ENCODE measurements at regions not wholly inside any gene's neighbourhood (a gene's known extent, or its start where the extent isn't known, plus 50 kb on each side); places are given as distances from the start of the nearest gene placed in this dataset.

GRCh38 chr11:112608509-112608908 is 347.8 kb upstream of the PLET1 start (continued):
- TF ChIP-seq CBFB (CRISPR knock-in tag; IDR thresholded peaks at IDR 0.05; ENCODE audit: low read depth) (no peak), CTCF (IDR thresholded peaks at IDR 0.05) (no peak), OVOL2 (CRISPR knock-in tag; IDR thresholded peaks at IDR 0.05; ENCODE audit: borderline replicate concordance) (no peak)

GRCh38 chr11:112610494-112610893 is 349.8 kb upstream of the PLET1 start:
- CTCF ChIA-PET, result no interaction called here
- Mint-ChIP-seq H3K4me3 (no peak overlapping the region), H3K27ac (no peak overlapping the region), H3K4me1 (peaks cover 26% of the 10 kb centered on the region), H3K9me3 (no peaks in the 10 kb centered on the region), H3K36me3 (no peaks in the 10 kb centered on the region), H3K27me3 (ENCODE audit: low read depth) (no peaks in the 10 kb centered on the region; the same call in 1 of the 2 replicates)
- TF ChIP-seq ZMAT4 (CRISPR knock-in tag; IDR thresholded peaks at IDR 0.05), result no peak
- no peak for TF ChIP-seq ZNF281 (CRISPR knock-in tag; IDR thresholded peaks at IDR 0.05)
- no peak for TF ChIP-seq NR2C2 (CRISPR knock-in tag; IDR thresholded peaks at IDR 0.05)
- TF ChIP-seq ZSCAN18 (CRISPR knock-in tag; IDR thresholded peaks at IDR 0.05), result no peak
- TF ChIP-seq ATF3 (CRISPR knock-in tag; conservative IDR thresholded peaks at IDR 0.05), result no peak
- no peak for TF ChIP-seq ZNF263 (CRISPR knock-in tag; IDR thresholded peaks at IDR 0.05; ENCODE audit: low read depth)
- no peak for TF ChIP-seq STAT6 (CRISPR knock-in tag; conservative IDR thresholded peaks at IDR 0.05; ENCODE audit: low read depth)
- no peak for TF ChIP-seq ZNF396 (CRISPR knock-in tag; IDR thresholded peaks at IDR 0.05; ENCODE audit: borderline replicate concordance)
- TF ChIP-seq MXD4 (CRISPR knock-in tag; IDR thresholded peaks at IDR 0.05; ENCODE audit: borderline replicate concordance), result no peak
- no peak for TF ChIP-seq EMX1 (CRISPR knock-in tag; IDR thresholded peaks at IDR 0.05)
- no peak for TF ChIP-seq ZBTB43 (CRISPR knock-in tag; IDR thresholded peaks at IDR 0.05)
- TF ChIP-seq JUN (CRISPR knock-in tag; IDR thresholded peaks at IDR 0.05), result no peak
- no peak for TF ChIP-seq USF1 (CRISPR knock-in tag; IDR thresholded peaks at IDR 0.05)
- TF ChIP-seq ZNF532 (CRISPR knock-in tag; IDR thresholded peaks at IDR 0.05; ENCODE audit: borderline replicate concordance), result no peak
- TF ChIP-seq GRHL2 (CRISPR knock-in tag; IDR thresholded peaks at IDR 0.05; ENCODE audit: insufficient replicate concordance, severe bottlenecking), result no peak
- no peak for ATAC-seq
- POLR2A ChIA-PET, result no interaction called here
- no peak for DNase-seq (ENCODE audit: low spot score)

All from WTC11 (cell line).